K562 (cell line): ENCODE measurements at regions not wholly inside any gene's neighbourhood (a gene's known extent, or its start where the extent isn't known, plus 50 kb on each side); places are given as distances from the start of the nearest gene placed in this dataset.

ENCODE experiments used
- CBX8 ChIP-seq: fragments of 200-600 bp; sonication (generic); IDR thresholded peaks from 2 replicates; pipeline ENCODE4 v1.6.1; 2012; ENCODE audit warnings: borderline replicate concordance, mixed run types, low read depth, mild to moderate bottlenecking, moderate library complexity, mixed read lengths, low read length, control low read depth, inconsistent platforms; ENCODE audit not compliant: poor library complexity, severe bottlenecking; ENCODE audit errors: extremely low read depth
- HDAC3 ChIP-seq: fragments of 450-650 bp; IDR thresholded peaks from 2 replicates; pipeline ENCODE4 v1.6.1; 2018; ENCODE audit warnings: borderline replicate concordance, mild to moderate bottlenecking, moderate library complexity; ENCODE audit not compliant: partially characterized antibody
- HDGF ChIP-seq: fragments of 450-650 bp; IDR thresholded peaks from 2 replicates; pipeline ENCODE4 v1.6.1; 2016
- MAFF ChIP-seq: IDR thresholded peaks from 2 replicates; pipeline ENCODE4 v1.6.1; 2012; ENCODE audit warnings: low read length, improper control_type of control experiment
- MYNN ChIP-seq, 2 experiments: sonication (generic); formaldehyde crosslinking in 1 of 2; IDR thresholded peaks; 2 replicates each; pipeline versions ENCODE4 v1.5.0 to v1.6.1; 2016 to 2020; ENCODE audit warnings: antibody characterized with exemption in 1 of 2, missing genetic modification reagents in 1 of 2
- POLR2AphosphoS5 ChIP-seq: IDR thresholded peaks from 2 replicates; pipeline ENCODE4 v1.6.1; 2011; ENCODE audit warnings: mild to moderate bottlenecking, low read depth, low read length, moderate library complexity; ENCODE audit not compliant: control insufficient read depth, insufficient read depth
- RBM17 ChIP-seq: fragments of 200-400 bp; formaldehyde crosslinking; IDR thresholded peaks from 2 replicates; pipeline ENCODE4 v1.6.1; 2017; ENCODE audit warnings: low read depth, mild to moderate bottlenecking, low read length, borderline replicate concordance
- ZNF224 ChIP-seq: sonication (generic); formaldehyde crosslinking; IDR thresholded peaks from 2 replicates; pipeline ENCODE4 v1.8.0; 2022; ENCODE audit warnings: mild to moderate bottlenecking, missing genetic modification reagents
- TF ChIP-seq, protein P1 (sequence below), 2 experiments: fragments of 450-650 bp; formaldehyde crosslinking in 1 of 2; IDR thresholded peaks; 2 replicates each; pipeline versions ENCODE4 v1.4.0 to v1.6.1; 2014 to 2020; ENCODE audit warnings: mild to moderate bottlenecking in 2 of 2, borderline replicate concordance in 1 of 2, low read depth in 1 of 2
- TF ChIP-seq, protein P2 (sequence below): fragments of 200-800 bp; sonication (Bioruptor generic); IDR thresholded peaks from 2 replicates; pipeline ENCODE4 v1.6.1; 2017; ENCODE audit warnings: missing genetic modification characterization, missing compliant biosample characterization
- TF ChIP-seq, protein P3 (sequence below): sonication (generic); IDR thresholded peaks from 2 replicates; pipeline ENCODE4 v1.6.1; 2016
- TF ChIP-seq, protein P4 (sequence below), 2 experiments: fragments of 450-650 bp; IDR thresholded peaks; 2 replicates each; pipeline ENCODE4 v1.6.1; 2018; ENCODE audit warnings: mild to moderate bottlenecking in 2 of 2, low read depth in 1 of 2; ENCODE audit not compliant: partially characterized antibody in 2 of 2

DNA sequence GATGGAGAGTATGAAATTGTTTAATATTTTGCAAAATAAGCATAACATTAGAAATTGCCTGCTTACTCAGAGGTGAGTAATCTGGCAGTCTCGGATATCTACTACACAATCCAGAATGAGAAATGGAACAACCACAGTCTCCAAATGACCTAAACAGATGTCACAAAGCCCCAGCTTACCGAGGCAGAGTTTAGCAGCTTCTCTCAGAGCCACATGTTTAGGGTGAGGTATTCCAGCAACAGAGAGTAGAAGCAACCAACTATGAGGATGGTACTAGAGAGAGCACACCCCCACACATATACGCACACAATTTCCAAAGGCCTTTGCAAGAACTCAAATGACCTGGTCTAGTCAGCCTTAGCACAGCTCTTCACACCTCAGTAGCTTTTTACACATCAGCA is 122.7 kb upstream of the LPAR1 start (continued):
- TF ChIP-seq, protein P1, sequence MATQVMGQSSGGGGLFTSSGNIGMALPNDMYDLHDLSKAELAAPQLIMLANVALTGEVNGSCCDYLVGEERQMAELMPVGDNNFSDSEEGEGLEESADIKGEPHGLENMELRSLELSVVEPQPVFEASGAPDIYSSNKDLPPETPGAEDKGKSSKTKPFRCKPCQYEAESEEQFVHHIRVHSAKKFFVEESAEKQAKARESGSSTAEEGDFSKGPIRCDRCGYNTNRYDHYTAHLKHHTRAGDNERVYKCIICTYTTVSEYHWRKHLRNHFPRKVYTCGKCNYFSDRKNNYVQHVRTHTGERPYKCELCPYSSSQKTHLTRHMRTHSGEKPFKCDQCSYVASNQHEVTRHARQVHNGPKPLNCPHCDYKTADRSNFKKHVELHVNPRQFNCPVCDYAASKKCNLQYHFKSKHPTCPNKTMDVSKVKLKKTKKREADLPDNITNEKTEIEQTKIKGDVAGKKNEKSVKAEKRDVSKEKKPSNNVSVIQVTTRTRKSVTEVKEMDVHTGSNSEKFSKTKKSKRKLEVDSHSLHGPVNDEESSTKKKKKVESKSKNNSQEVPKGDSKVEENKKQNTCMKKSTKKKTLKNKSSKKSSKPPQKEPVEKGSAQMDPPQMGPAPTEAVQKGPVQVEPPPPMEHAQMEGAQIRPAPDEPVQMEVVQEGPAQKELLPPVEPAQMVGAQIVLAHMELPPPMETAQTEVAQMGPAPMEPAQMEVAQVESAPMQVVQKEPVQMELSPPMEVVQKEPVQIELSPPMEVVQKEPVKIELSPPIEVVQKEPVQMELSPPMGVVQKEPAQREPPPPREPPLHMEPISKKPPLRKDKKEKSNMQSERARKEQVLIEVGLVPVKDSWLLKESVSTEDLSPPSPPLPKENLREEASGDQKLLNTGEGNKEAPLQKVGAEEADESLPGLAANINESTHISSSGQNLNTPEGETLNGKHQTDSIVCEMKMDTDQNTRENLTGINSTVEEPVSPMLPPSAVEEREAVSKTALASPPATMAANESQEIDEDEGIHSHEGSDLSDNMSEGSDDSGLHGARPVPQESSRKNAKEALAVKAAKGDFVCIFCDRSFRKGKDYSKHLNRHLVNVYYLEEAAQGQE (IDR thresholded peaks at IDR 0.05; ENCODE audit: borderline replicate concordance): no peak
- TF ChIP-seq, protein P1 (CRISPR knock-in tag; IDR thresholded peaks at IDR 0.05; ENCODE audit: low read depth): no peak
- TF ChIP-seq HDAC3 (no peak), POLR2AphosphoS5 (no peak), RBM17 (no peak), HDGF (no peak), ZNF224 (CRISPR knock-in tag) (no peak), CBX8 (no peak), MAFF (no peak), MYNN (IDR thresholded peaks at IDR 0.05) (no peak), MYNN (CRISPR knock-in tag; IDR thresholded peaks at IDR 0.05) (no peak)
- TF ChIP-seq, protein P2, sequence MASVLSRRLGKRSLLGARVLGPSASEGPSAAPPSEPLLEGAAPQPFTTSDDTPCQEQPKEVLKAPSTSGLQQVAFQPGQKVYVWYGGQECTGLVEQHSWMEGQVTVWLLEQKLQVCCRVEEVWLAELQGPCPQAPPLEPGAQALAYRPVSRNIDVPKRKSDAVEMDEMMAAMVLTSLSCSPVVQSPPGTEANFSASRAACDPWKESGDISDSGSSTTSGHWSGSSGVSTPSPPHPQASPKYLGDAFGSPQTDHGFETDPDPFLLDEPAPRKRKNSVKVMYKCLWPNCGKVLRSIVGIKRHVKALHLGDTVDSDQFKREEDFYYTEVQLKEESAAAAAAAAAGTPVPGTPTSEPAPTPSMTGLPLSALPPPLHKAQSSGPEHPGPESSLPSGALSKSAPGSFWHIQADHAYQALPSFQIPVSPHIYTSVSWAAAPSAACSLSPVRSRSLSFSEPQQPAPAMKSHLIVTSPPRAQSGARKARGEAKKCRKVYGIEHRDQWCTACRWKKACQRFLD (CRISPR knock-in tag): no peak
- TF ChIP-seq, protein P3, sequence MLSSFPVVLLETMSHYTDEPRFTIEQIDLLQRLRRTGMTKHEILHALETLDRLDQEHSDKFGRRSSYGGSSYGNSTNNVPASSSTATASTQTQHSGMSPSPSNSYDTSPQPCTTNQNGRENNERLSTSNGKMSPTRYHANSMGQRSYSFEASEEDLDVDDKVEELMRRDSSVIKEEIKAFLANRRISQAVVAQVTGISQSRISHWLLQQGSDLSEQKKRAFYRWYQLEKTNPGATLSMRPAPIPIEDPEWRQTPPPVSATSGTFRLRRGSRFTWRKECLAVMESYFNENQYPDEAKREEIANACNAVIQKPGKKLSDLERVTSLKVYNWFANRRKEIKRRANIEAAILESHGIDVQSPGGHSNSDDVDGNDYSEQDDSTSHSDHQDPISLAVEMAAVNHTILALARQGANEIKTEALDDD: no peak
- TF ChIP-seq, protein P4, sequence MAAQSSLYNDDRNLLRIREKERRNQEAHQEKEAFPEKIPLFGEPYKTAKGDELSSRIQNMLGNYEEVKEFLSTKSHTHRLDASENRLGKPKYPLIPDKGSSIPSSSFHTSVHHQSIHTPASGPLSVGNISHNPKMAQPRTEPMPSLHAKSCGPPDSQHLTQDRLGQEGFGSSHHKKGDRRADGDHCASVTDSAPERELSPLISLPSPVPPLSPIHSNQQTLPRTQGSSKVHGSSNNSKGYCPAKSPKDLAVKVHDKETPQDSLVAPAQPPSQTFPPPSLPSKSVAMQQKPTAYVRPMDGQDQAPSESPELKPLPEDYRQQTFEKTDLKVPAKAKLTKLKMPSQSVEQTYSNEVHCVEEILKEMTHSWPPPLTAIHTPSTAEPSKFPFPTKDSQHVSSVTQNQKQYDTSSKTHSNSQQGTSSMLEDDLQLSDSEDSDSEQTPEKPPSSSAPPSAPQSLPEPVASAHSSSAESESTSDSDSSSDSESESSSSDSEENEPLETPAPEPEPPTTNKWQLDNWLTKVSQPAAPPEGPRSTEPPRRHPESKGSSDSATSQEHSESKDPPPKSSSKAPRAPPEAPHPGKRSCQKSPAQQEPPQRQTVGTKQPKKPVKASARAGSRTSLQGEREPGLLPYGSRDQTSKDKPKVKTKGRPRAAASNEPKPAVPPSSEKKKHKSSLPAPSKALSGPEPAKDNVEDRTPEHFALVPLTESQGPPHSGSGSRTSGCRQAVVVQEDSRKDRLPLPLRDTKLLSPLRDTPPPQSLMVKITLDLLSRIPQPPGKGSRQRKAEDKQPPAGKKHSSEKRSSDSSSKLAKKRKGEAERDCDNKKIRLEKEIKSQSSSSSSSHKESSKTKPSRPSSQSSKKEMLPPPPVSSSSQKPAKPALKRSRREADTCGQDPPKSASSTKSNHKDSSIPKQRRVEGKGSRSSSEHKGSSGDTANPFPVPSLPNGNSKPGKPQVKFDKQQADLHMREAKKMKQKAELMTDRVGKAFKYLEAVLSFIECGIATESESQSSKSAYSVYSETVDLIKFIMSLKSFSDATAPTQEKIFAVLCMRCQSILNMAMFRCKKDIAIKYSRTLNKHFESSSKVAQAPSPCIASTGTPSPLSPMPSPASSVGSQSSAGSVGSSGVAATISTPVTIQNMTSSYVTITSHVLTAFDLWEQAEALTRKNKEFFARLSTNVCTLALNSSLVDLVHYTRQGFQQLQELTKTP (IDR thresholded peaks at IDR 0.05; ENCODE audit: low read depth in 1 of 2, partially characterized antibody in 2 of 2): no peak
